Neuronal stem cell (in vitro differentiated cells): ENCODE measurements at regions not wholly inside any gene's neighbourhood (a gene's known extent, or its start where the extent isn't known, plus 50 kb on each side); places are given as distances from the start of the nearest gene placed in this dataset.

ENCODE experiments used
- DNase-seq: peaks from one replicate; pipeline ENCODE4 v3.0.0-alpha.2; 2013; ENCODE audit warnings: low spot score
- H2AFZ ChIP-seq: one replicate; pipeline ENCODE4 v1.6.1; 2013; ENCODE audit warnings: mild to moderate bottlenecking, low read length, inconsistent platforms
- H2AK5ac ChIP-seq: 2 replicates; pipeline ENCODE4 v1.6.1; 2013; ENCODE audit warnings: low read depth, mild to moderate bottlenecking, inconsistent platforms, low read length, moderate library complexity, mixed read lengths
- H2BK120ac ChIP-seq: 2 replicates; pipeline ENCODE4 v1.6.1; 2013; ENCODE audit warnings: low read depth, mild to moderate bottlenecking, inconsistent platforms, low read length, moderate library complexity, mixed read lengths
- H2BK12ac ChIP-seq: one replicate; pipeline ENCODE4 v1.6.1; 2013; ENCODE audit warnings: low read length, inconsistent platforms
- H2BK15ac ChIP-seq: 2 replicates; pipeline ENCODE4 v1.6.1; 2013; ENCODE audit warnings: mild to moderate bottlenecking, low read length, inconsistent platforms, mixed read lengths
- H2BK5ac ChIP-seq: one replicate; pipeline ENCODE4 v1.6.1; 2013; ENCODE audit warnings: inconsistent platforms, mild to moderate bottlenecking, low read length, moderate library complexity
- H3K14ac ChIP-seq: one replicate; pipeline ENCODE4 v1.6.1; 2013; ENCODE audit warnings: low read length, inconsistent platforms
- H3K18ac ChIP-seq: 2 replicates; pipeline ENCODE4 v1.6.1; 2013; ENCODE audit warnings: low read length, inconsistent platforms
- H3K23ac ChIP-seq: 2 replicates; pipeline ENCODE4 v1.6.1; 2013; ENCODE audit warnings: low read depth, mild to moderate bottlenecking, mixed read lengths, low read length, inconsistent platforms; ENCODE audit not compliant: poor library complexity
- H3K27ac ChIP-seq: replicated peaks from 3 replicates; pipeline ENCODE4 v1.5.1; 2013; ENCODE audit warnings: low read length, inconsistent platforms
- H3K27me3 ChIP-seq, 3 experiments: 2 replicates each; pipeline ENCODE4 v1.6.1; 2013; ENCODE audit warnings: low read length in 3 of 3, mild to moderate bottlenecking in 2 of 3, inconsistent platforms in 1 of 3, low read depth in 1 of 3, mixed read lengths in 1 of 3, moderate library complexity in 1 of 3; ENCODE audit not compliant: control insufficient read depth in 3 of 3, insufficient read depth in 3 of 3
- H3K36me3 ChIP-seq, 2 donors: replicated peaks in 1 of 2; 2 replicates each; pipeline ENCODE4 v1.6.1; 2013; ENCODE audit warnings: low read length in 2 of 2; ENCODE audit not compliant: control insufficient read depth in 2 of 2, insufficient read depth in 2 of 2
- H3K4ac ChIP-seq: 2 replicates; pipeline ENCODE4 v1.6.1; 2013; ENCODE audit warnings: inconsistent platforms, mild to moderate bottlenecking, low read length, moderate library complexity
- H3K4me1 ChIP-seq, 2 donors: 1 replicate in 1 of 2; 2 replicates in 1 of 2; pipeline ENCODE4 v1.6.1; 2013; ENCODE audit warnings: low read length in 2 of 2, low read depth in 1 of 2; ENCODE audit not compliant: control insufficient read depth in 2 of 2, insufficient read depth in 1 of 2
- H3K4me2 ChIP-seq: one replicate; pipeline ENCODE4 v1.6.1; 2013; ENCODE audit warnings: mild to moderate bottlenecking, low read length, inconsistent platforms; ENCODE audit not compliant: insufficient read depth, poor library complexity, severe bottlenecking
- H3K4me3 ChIP-seq, 2 donors: 2 replicates each; pipeline ENCODE4 v1.5.1; 2013; ENCODE audit warnings: low read length in 2 of 2, mild to moderate bottlenecking in 2 of 2, inconsistent platforms in 1 of 2, moderate library complexity in 1 of 2
- H3K79me1 ChIP-seq: one replicate; pipeline ENCODE4 v1.6.1; 2013; ENCODE audit warnings: low read depth, mild to moderate bottlenecking, inconsistent platforms, low read length, moderate library complexity
- H3K9ac ChIP-seq: one replicate; pipeline ENCODE4 v1.6.1; 2013; ENCODE audit warnings: mild to moderate bottlenecking, low read depth, low read length, inconsistent platforms; ENCODE audit not compliant: poor library complexity
- H3K9me3 ChIP-seq, 2 donors: replicated peaks in 1 of 2; 2 replicates each; pipeline versions ENCODE3 to v1.6.1; 2013; ENCODE audit warnings: low read length in 2 of 2, mild to moderate bottlenecking in 2 of 2, inconsistent platforms in 1 of 2, low read depth in 1 of 2, mixed read lengths in 1 of 2, moderate library complexity in 1 of 2; ENCODE audit not compliant: control insufficient read depth in 2 of 2, insufficient read depth in 1 of 2
- H4K8ac ChIP-seq: one replicate; pipeline ENCODE4 v1.6.1; 2013; ENCODE audit warnings: low read depth, mild to moderate bottlenecking, inconsistent platforms, low read length, moderate library complexity
- H4K91ac ChIP-seq: one replicate; pipeline ENCODE4 v1.6.1; 2013; ENCODE audit warnings: low read length, low read depth, mild to moderate bottlenecking, inconsistent platforms; ENCODE audit not compliant: poor library complexity
- WGBS, 2 donors: extraction: QIAGEN DNeasy Blood & Tissue Kit; methylation state at CpG; one replicate each; pipeline ENCODE4 v1.1.7; 2013; ENCODE audit warnings: missing lambda C conversion rate in 2 of 2, mixed read lengths in 1 of 2; ENCODE audit not compliant: insufficient read length in 2 of 2, insufficient replicate concordance in 1 of 2; ENCODE audit errors: extremely low coverage in 2 of 2; 5-methylcytosine and 5-hydroxymethylcytosine counted together

DNA sequence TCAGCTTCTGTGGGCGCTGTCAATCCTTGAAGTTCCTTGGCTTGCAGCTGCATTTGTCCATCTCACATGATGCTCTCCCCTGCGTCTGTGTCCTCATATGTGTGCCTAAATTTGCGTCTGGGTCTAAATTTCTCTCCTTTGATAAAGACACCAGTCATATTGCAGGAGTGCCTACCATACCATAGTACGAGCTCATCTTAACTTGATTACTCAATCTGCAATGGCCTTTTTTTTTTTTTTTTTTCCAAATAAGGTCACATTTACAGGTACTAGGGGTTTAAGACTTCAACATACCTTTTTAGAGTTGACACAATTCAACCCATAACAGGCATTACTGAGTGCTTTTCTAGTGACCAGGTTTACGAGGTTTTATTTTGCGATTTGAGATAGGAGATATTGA, 233.3 kb upstream of the TBX3 start:
- no peak overlapping the region for H2BK12ac ChIP-seq
- no peak overlapping the region for H4K8ac ChIP-seq
- no peak overlapping the region for H3K18ac ChIP-seq
- H3K4me1 ChIP-seq = peaks cover 0 to 9% of the 10 kb centered on the region in 2 donors
- H3K79me1 ChIP-seq = no peaks in the 10 kb centered on the region
- H3K4me3 ChIP-seq = no peak overlapping the region
- no peak overlapping the region for H3K14ac ChIP-seq
- no peak overlapping the region for H4K91ac ChIP-seq
- H2AK5ac ChIP-seq = no peak overlapping the region
- H2BK15ac ChIP-seq = no peak overlapping the region
- no peak overlapping the region for H2AFZ ChIP-seq
- H3K27ac ChIP-seq = no peak overlapping the region
- no peaks in the 10 kb centered on the region for H3K36me3 ChIP-seq
- no peak overlapping the region for H3K9ac ChIP-seq
- H3K27me3 ChIP-seq = no peaks in the 10 kb centered on the region
- no peak overlapping the region for H3K4me2 ChIP-seq
- DNase-seq = no peak
- no peak overlapping the region for H3K23ac ChIP-seq
- no CpG with 5 or more reads among the region's 6 CpGs for WGBS, 2 donors
- H3K4ac ChIP-seq = no peak overlapping the region
- no peak overlapping the region for H2BK120ac ChIP-seq
- H3K9me3 ChIP-seq = no peaks in the 10 kb centered on the region
- H2BK5ac ChIP-seq = no peak overlapping the region

GRCh38 chr12:114916541-114916940, 232.6 kb upstream of the TBX3 start:
- Histone ChIP-seq H3K18ac (no peak overlapping the region), H2BK15ac (no peak overlapping the region), H3K9ac (no peak overlapping the region), H2AK5ac (no peak overlapping the region), H2BK120ac (no peak overlapping the region), H3K4me2 (no peak overlapping the region), H3K4me1 (peaks cover 0 to 9% of the 10 kb centered on the region in 2 donors), H4K8ac (no peak overlapping the region), H3K4ac (no peak overlapping the region), H3K23ac (no peak overlapping the region), H3K14ac (no peak overlapping the region), H2AFZ (no peak overlapping the region), H3K27ac (no peak overlapping the region), H2BK5ac (no peak overlapping the region), H2BK12ac (no peak overlapping the region), H3K79me1 (no peaks in the 10 kb centered on the region), H3K4me3 (no peak overlapping the region), H3K9me3 (no peaks in the 10 kb centered on the region), H4K91ac (no peak overlapping the region), H3K36me3 (no peaks in the 10 kb centered on the region), H3K27me3 (no peaks in the 10 kb centered on the region)
- no peak for DNase-seq
- WGBS, 2 donors = no CpG with 5 or more reads among the region's 12 CpGs

DNA sequence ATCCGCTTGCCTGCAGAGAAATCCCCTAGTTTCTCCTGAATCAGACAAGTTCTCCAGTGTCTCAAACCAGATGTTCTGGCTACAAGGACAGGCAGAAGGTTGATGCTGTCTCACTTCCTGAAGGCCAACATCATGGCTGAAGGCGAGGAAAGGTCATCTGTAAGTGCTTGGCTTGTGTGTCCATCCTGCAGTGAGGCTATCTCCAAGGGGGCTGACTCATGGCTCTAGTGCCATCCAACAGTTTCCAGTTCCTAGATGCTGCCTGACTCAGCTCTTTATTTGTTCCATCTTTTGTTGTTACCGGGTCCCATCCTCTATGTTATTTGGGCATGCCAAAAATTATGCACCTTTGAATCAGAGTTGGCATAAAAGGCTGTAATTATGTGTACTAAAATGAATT, 232.1 kb upstream of the TBX3 start:
- no peak overlapping the region for H2BK5ac ChIP-seq
- H3K4ac ChIP-seq = no peak overlapping the region
- no peaks in the 10 kb centered on the region for H3K79me1 ChIP-seq
- peaks cover 0 to 9% of the 10 kb centered on the region in 2 donors for H3K4me1 ChIP-seq
- H3K14ac ChIP-seq = no peak overlapping the region
- H4K91ac ChIP-seq = no peak overlapping the region
- no peaks in the 10 kb centered on the region for H3K36me3 ChIP-seq
- no peak overlapping the region for H3K4me3 ChIP-seq
- H2AFZ ChIP-seq = no peak overlapping the region
- H4K8ac ChIP-seq = no peak overlapping the region
- H3K4me2 ChIP-seq = no peak overlapping the region
- H3K18ac ChIP-seq = no peak overlapping the region
- no CpG with 5 or more reads among the region's 3 CpGs for WGBS, 2 donors
- no peak overlapping the region for H2BK120ac ChIP-seq
- H2BK15ac ChIP-seq = no peak overlapping the region
- no peak overlapping the region for H2BK12ac ChIP-seq
- no peak overlapping the region for H3K27ac ChIP-seq
- no peak overlapping the region for H3K23ac ChIP-seq
- no peak overlapping the region for H2AK5ac ChIP-seq
- DNase-seq = no peak
- H3K27me3 ChIP-seq = no peaks in the 10 kb centered on the region
- H3K9me3 ChIP-seq = no peaks in the 10 kb centered on the region
- no peak overlapping the region for H3K9ac ChIP-seq

GRCh38 chr12:114913871-114914801, 230.2 kb upstream of the TBX3 start:
- Histone ChIP-seq H3K27me3 (no peaks in the 10 kb centered on the region), H2BK12ac (no peak overlapping the region), H4K91ac (no peak overlapping the region), H3K79me1 (no peaks in the 10 kb centered on the region), H2BK15ac (no peak overlapping the region), H2AFZ (no peak overlapping the region), H3K14ac (no peak overlapping the region), H2BK120ac (no peak overlapping the region), H4K8ac (no peak overlapping the region), H2AK5ac (no peak overlapping the region), H3K4ac (no peak overlapping the region), H3K27ac (no peak overlapping the region), H3K9ac (no peak overlapping the region), H2BK5ac (no peak overlapping the region), H3K9me3 (no peaks in the 10 kb centered on the region), H3K36me3 (no peaks in the 10 kb centered on the region), H3K18ac (no peak overlapping the region), H3K4me1 (peaks cover 0 to 9% of the 10 kb centered on the region in 2 donors), H3K23ac (no peak overlapping the region), H3K4me2 (no peak overlapping the region), H3K4me3 (no peak overlapping the region)
- DNase-seq = peak; percentile 3
- no CpG with 5 or more reads among the region's 10 CpGs for WGBS, 2 donors
